ENCODE measurements at regions not wholly inside any gene's neighbourhood (a gene's known extent, or its start where the extent isn't known, plus 50 kb on each side); places are given as distances from the start of the nearest gene placed in this dataset.
A peak's percentile ranks its signal among the peaks of the same experiment; 100 is the strongest.

- H3K36me3 ChIP-seq = no peaks in the 10 kb centered on the region
- no peak for TF ChIP-seq CTCF (IDR thresholded peaks at IDR 0.05)
- TF ChIP-seq POLR2A (IDR thresholded peaks at IDR 0.05) = no peak
- no peak for TF ChIP-seq POLR2AphosphoS5 (IDR thresholded peaks at IDR 0.05)
- no peak for TF ChIP-seq EP300 (IDR thresholded peaks at IDR 0.05)
- H3K4me1 ChIP-seq = peaks cover 0 to 11% (median 0%) of the 10 kb centered on the region in 3 donors
- H3K27me3 ChIP-seq = no peaks in the 10 kb centered on the region
- H3K9me3 ChIP-seq = no peaks in the 10 kb centered on the region
- ATAC-seq = no peak
- H3K4me3 ChIP-seq = no peak overlapping the region
- H3K27ac ChIP-seq = no peak overlapping the region
- no CpG with 5 or more reads among the region's 3 CpGs for WGBS, 2 donors (ENCODE audit: low coverage in 1 of 2)
Observed at GRCh38 chr1:117702654-117703053, 96.8 kb downstream of the TENT5C start.

- Histone ChIP-seq H3K4me1 (no peaks in the 10 kb centered on the region), H3K4me3 (no peak overlapping the region), H3K27me3 (no peaks in the 10 kb centered on the region), H3K9me3 (no peaks in the 10 kb centered on the region), H3K27ac (no peak overlapping the region), H3K36me3 (no peaks in the 10 kb centered on the region)
- TF ChIP-seq POLR2A (IDR thresholded peaks at IDR 0.05) = no peak
- ATAC-seq = no peak
Observed at GRCh38 chr1:117707371-117707770, 101.5 kb downstream of the TENT5C start.

DNA sequence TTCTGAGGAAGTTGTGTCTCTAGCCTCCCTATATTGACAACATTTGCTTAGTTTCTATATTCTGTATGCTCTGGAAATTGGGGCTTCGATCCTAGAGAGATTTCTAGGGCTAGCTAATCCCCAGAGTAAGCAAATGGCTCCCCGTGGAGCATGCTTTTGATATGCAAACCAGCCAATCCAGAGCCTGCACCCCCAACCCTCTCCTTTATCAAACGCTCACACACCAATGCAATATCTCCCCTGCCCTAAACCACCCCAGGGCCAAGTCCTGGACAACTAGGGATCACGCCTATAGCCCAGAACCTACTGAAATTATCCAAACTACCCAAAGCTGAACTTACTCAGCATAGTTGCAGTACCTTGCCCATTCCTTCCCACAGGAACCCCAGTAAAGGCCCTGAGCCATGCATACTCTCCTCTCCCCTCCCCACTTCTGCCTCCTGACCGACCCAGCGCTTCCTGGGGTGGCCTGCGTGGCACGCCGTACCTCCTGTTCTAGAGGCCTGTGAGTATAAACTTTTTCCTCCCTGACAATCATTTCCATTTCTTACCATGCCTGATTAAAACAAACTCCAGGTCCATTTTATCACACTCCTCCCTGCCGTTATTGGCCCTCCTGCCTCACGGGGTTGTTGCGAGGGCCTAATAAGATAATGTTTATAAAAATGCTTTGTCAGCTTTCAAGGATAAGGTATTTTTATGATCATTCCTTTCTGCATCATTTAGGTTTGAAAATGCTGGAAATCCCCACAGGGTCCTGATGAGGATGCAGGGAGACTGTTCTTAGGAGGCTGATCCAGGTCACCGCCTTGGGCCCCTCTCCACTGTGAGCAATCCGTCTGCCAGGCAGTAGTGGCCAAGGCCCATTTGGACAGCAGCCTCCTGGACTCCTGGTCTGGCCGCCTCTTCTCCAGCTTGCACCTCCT is 102.7 kb downstream of the TENT5C start:
- peak; percentile 43 for ATAC-seq
- H3K4me1 ChIP-seq = no peaks in the 10 kb centered on the region
- H3K36me3 ChIP-seq = no peaks in the 10 kb centered on the region
- TF ChIP-seq POLR2AphosphoS5 (IDR thresholded peaks at IDR 0.05) (no peak), CTCF (IDR thresholded peaks at IDR 0.05) (no peak), EP300 (IDR thresholded peaks at IDR 0.05) (no peak), POLR2A (IDR thresholded peaks at IDR 0.05) (no peak)
- H3K4me3 ChIP-seq = no peak overlapping the region
- no peaks in the 10 kb centered on the region for H3K9me3 ChIP-seq
- 55 to 62% methylated on average over 5 to 12 of the region's 15 CpGs for WGBS, 2 donors (ENCODE audit: low coverage in 1 of 2)
- H3K27ac ChIP-seq = no peak overlapping the region
- H3K27me3 ChIP-seq = no peaks in the 10 kb centered on the region

GRCh38 chr1:117709249-117709691 is 103.4 kb downstream of the TENT5C start:
- TF ChIP-seq POLR2A (IDR thresholded peaks at IDR 0.05) = no peak
- TF ChIP-seq EP300 (IDR thresholded peaks at IDR 0.05) = no peak
- no peak for TF ChIP-seq POLR2AphosphoS5 (IDR thresholded peaks at IDR 0.05)
- no peak for TF ChIP-seq CTCF (IDR thresholded peaks at IDR 0.05)
- no peaks in the 10 kb centered on the region for H3K4me1 ChIP-seq
- no peaks in the 10 kb centered on the region for H3K9me3 ChIP-seq
- no peak for ATAC-seq
- WGBS, 2 donors (ENCODE audit: low coverage in 1 of 2) = 72% methylated on average over 4 of the region's 4 CpGs; no CpG with 5 or more reads in 1 of the 2 donors
- H3K27ac ChIP-seq = no peak overlapping the region
- no peaks in the 10 kb centered on the region for H3K27me3 ChIP-seq
- no peaks in the 10 kb centered on the region for H3K36me3 ChIP-seq
- no peak overlapping the region for H3K4me3 ChIP-seq

DNA sequence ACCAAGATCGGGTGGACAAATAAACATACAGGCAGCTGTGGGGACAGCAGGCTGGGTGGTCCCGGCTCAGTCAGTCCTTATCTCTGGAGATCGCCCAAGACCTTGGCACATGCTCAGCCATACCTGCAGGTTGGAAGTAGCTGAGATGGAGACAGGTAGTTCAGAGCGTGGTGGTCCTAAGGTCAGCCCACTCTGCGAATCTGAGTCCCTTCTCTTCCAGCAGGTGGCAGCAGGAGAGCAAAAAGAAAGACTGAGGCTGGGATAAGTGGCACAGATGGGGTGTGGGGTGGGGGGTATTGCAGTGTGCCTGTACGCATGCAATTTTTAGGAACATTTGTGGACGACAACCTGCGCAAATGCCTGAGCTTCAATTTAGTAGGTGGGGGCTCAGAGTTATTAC is 104.9 kb downstream of the TENT5C start:
- TF ChIP-seq POLR2A (IDR thresholded peaks at IDR 0.05) = no peak
- TF ChIP-seq EP300 (IDR thresholded peaks at IDR 0.05) = no peak
- TF ChIP-seq CTCF (IDR thresholded peaks at IDR 0.05) = no peak
- TF ChIP-seq POLR2AphosphoS5 (IDR thresholded peaks at IDR 0.05) = no peak
- Histone ChIP-seq H3K27me3 (no peaks in the 10 kb centered on the region), H3K27ac (no peak overlapping the region), H3K4me1 (no peaks in the 10 kb centered on the region), H3K4me3 (no peak overlapping the region), H3K36me3 (no peaks in the 10 kb centered on the region), H3K9me3 (no peaks in the 10 kb centered on the region)
- no peak for ATAC-seq
- 85 to 89% methylated on average over 3 to 5 of the region's 8 CpGs for WGBS, 2 donors (ENCODE audit: low coverage in 1 of 2)

Measured in gastroesophageal sphincter (tissue), 4 donors.